ENCODE measurements at regions not wholly inside any gene's neighbourhood (a gene's known extent, or its start where the extent isn't known, plus 50 kb on each side); places are given as distances from the start of the nearest gene placed in this dataset.

DNA sequence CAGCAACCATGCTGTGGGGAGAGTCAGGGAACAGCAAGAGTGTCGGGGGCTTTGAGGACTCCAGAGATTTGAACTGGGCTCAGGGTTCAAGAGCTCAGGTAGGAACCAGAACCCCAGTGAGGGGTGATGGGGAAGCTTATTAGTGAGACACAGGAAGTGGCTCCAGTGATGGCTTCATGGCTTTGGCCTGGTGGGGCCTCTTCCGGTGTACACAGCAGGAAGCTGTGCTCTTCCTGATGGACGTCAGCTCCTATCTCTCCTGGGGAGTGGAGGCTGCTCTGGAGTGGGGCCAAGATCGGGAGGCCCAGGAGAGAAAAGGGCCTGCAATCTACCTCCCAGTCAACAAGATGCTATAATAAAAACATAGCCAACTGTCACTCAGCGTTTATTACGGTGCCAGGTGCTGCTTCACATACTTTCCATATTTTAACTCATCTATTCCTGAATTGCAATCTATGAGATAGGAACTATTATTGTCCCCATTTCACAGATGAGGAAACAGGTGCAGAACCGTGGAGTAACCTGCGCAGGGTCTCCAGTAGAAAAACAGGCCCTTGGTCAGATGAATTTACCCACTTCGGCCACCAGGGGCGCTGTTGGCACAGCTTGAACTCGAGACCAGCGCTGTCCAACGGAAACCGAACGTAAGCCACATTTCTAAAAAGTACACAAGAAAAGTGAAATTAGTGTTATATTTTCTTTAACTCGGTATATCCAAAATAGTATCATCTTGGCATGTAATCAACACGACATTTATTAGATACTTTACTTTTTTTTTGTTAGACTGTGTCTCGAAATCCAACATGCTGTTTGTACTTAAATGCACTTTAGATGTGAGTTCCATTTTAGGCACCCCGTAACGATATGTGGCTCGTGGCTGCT is 63.6 kb upstream of the DLK1 start:
- Histone ChIP-seq H3K9me3 (ENCODE audit: control insufficient read depth in 2 of 3, insufficient read depth in 1 of 3, low read length in 3 of 3) (no peaks in the 10 kb centered on the region), H3K9ac (ENCODE audit: low read length in 3 of 3) (no peak overlapping the region), H3K27me3 (ENCODE audit: control insufficient read depth, insufficient read depth, low read length) (no peaks in the 10 kb centered on the region), H3K36me3 (ENCODE audit: control insufficient read depth in 2 of 3, insufficient read depth in 3 of 3, low read length in 3 of 3) (no peaks in the 10 kb centered on the region), H3K27ac (ENCODE audit: low read depth in 2 of 2, low read length in 2 of 2) (peak overlapping the region in 1 of 2 donors; percentile 54), H3K4me1 (ENCODE audit: control insufficient read depth in 2 of 3, insufficient read depth in 2 of 3, low read depth in 1 of 3, low read length in 3 of 3) (peaks cover 0 to 19% (median 13%) of the 10 kb centered on the region in 3 donors), H3K4me3 (ENCODE audit: low read length in 3 of 3) (no peak overlapping the region)
- DNase-seq (peak in 4 of 5 donors; percentile 77 to 92 (median 86)), FAIRE-seq (peak; percentile 53)
- TF ChIP-seq, protein P1, sequence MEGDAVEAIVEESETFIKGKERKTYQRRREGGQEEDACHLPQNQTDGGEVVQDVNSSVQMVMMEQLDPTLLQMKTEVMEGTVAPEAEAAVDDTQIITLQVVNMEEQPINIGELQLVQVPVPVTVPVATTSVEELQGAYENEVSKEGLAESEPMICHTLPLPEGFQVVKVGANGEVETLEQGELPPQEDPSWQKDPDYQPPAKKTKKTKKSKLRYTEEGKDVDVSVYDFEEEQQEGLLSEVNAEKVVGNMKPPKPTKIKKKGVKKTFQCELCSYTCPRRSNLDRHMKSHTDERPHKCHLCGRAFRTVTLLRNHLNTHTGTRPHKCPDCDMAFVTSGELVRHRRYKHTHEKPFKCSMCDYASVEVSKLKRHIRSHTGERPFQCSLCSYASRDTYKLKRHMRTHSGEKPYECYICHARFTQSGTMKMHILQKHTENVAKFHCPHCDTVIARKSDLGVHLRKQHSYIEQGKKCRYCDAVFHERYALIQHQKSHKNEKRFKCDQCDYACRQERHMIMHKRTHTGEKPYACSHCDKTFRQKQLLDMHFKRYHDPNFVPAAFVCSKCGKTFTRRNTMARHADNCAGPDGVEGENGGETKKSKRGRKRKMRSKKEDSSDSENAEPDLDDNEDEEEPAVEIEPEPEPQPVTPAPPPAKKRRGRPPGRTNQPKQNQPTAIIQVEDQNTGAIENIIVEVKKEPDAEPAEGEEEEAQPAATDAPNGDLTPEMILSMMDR (IDR thresholded peaks at IDR 0.05; ENCODE audit: borderline replicate concordance, extremely low read depth, insufficient read depth): peak; percentile 83
- intact Hi-C loops (cut with DNase I): no loop called here

DNA sequence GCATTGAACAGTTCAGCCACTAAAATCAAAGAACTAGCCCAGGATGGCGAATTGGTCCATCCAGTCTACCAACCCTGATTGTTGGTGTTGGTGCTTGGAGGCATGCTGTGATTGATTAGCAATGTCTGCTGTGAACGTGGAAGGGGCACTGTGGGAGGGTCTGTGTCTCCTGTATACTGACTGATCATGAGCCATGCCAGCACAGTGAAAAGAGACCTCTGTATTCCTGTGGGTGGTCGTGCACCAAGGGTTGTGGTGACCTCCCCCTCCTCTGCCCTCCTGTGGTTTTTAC is 63.0 kb upstream of the DLK1 start:
- FAIRE-seq (no peak), DNase-seq (no peak)
- H3K27me3 ChIP-seq (ENCODE audit: control insufficient read depth, insufficient read depth, low read length): no peaks in the 10 kb centered on the region
- TF ChIP-seq, protein P1 (IDR thresholded peaks at IDR 0.05; ENCODE audit: borderline replicate concordance, extremely low read depth, insufficient read depth): no peak
- no peaks in the 10 kb centered on the region for H3K9me3 ChIP-seq (ENCODE audit: control insufficient read depth in 2 of 3, insufficient read depth in 1 of 3, low read length in 3 of 3)
- peaks cover 0 to 25% (median 13%) of the 10 kb centered on the region in 3 donors for H3K4me1 ChIP-seq (ENCODE audit: control insufficient read depth in 2 of 3, insufficient read depth in 2 of 3, low read depth in 1 of 3, low read length in 3 of 3)
- no peak overlapping the region for H3K4me3 ChIP-seq (ENCODE audit: low read length in 3 of 3)
- no peak overlapping the region for H3K9ac ChIP-seq (ENCODE audit: low read length in 3 of 3)
- intact Hi-C loops (cut with DNase I): no loop called here
- H3K27ac ChIP-seq (ENCODE audit: low read depth in 2 of 2, low read length in 2 of 2): no peak overlapping the region
- H3K36me3 ChIP-seq (ENCODE audit: control insufficient read depth in 2 of 3, insufficient read depth in 3 of 3, low read length in 3 of 3): no peaks in the 10 kb centered on the region

DNA sequence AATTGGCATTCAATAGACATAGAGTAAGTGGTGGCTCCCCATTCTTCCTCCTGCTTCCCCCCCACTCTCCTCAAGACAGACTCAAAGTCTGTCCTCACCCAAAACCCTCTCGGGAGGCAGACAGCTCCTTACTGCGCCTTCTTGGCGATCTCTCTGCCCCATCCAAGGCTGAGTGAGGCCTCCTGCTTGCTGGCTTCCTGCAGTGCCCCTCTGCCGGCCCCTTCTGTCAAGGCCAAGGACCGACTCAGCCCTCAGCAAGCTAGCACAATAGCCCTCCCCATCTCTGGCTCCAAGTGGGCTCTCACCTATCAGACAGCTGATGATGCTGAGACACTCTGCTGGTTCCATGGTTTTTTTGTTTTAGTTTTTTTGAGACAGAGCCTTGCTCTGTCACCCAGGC is 62.5 kb upstream of the DLK1 start:
- H3K4me1 ChIP-seq (ENCODE audit: control insufficient read depth in 2 of 3, insufficient read depth in 2 of 3, low read depth in 1 of 3, low read length in 3 of 3): peaks cover 0 to 29% (median 13%) of the 10 kb centered on the region in 3 donors
- TF ChIP-seq, protein P1 (IDR thresholded peaks at IDR 0.05; ENCODE audit: borderline replicate concordance, extremely low read depth, insufficient read depth): no peak
- intact Hi-C loops (cut with DNase I): no loop called here
- H3K36me3 ChIP-seq (ENCODE audit: control insufficient read depth in 2 of 3, insufficient read depth in 3 of 3, low read length in 3 of 3): no peaks in the 10 kb centered on the region
- DNase-seq: no peak
- H3K27me3 ChIP-seq (ENCODE audit: control insufficient read depth, insufficient read depth, low read length): no peaks in the 10 kb centered on the region
- no peak for FAIRE-seq
- H3K4me3 ChIP-seq (ENCODE audit: low read length in 3 of 3): no peak overlapping the region
- H3K9ac ChIP-seq (ENCODE audit: low read length in 3 of 3): no peak overlapping the region
- H3K9me3 ChIP-seq (ENCODE audit: control insufficient read depth in 2 of 3, insufficient read depth in 1 of 3, low read length in 3 of 3): no peaks in the 10 kb centered on the region
- no peak overlapping the region for H3K27ac ChIP-seq (ENCODE audit: low read depth in 2 of 2, low read length in 2 of 2)

All from kidney (tissue), 13 donors.